HG02571 (cell line): ENCODE measurements at regions not wholly inside any gene's neighbourhood (a gene's known extent, or its start where the extent isn't known, plus 50 kb on each side); places are given as distances from the start of the nearest gene placed in this dataset.

Source experiments
- ATAC-seq: cut with Tn5 transposase; IDR thresholded peaks from one replicate; pipeline ENCODE4 v1.9.1; 2021; ENCODE audit warnings: mild to moderate bottlenecking, moderate library complexity; ENCODE audit not compliant: unreplicated experiment

DNA sequence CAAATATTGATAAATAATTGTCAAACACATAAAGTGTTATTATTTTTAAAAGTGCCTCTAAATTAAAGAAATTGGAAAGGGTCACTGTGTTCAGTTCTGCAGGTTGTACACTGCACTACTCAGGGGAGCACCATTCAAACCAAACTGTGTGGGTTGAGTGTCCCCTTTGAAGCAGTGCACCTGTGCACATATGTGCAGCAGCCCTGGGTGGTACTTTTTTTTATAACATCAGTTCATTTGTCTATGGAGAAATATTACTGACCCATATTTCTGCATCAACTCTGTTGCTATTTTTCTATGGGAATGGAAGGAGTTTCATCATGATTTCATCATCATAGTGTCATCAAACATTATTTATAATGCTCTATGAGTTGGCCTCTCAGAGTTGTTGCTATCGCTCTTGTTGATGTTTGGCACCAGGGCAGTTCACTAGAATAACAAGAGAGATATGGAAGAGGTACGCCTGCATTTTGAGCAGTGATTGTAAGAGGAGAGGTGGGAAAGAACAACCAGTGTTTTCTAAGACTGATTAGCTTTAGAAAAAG, 457.6 kb downstream of the TFAP2A start:
- no peak for ATAC-seq

DNA sequence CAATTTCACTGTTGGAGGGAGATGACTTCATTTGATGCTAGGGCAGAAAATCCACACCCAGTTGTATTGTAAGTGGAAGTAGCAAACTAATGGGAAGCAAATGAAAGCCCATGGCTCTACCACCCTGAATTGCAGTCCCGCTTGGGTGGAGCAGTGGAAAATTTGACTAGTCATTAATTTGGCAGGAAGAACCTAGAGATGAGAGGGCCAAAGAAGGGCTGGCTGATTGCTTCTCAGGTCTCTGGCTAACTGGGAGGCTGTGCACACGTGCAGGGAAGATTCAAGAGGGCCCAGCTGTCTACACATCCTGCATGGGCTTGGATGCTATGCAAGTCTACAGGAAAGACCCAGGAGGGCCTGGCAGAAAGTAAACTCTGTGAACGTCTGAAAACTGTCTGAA, 466.2 kb downstream of the TFAP2A start:
- no peak for ATAC-seq

DNA sequence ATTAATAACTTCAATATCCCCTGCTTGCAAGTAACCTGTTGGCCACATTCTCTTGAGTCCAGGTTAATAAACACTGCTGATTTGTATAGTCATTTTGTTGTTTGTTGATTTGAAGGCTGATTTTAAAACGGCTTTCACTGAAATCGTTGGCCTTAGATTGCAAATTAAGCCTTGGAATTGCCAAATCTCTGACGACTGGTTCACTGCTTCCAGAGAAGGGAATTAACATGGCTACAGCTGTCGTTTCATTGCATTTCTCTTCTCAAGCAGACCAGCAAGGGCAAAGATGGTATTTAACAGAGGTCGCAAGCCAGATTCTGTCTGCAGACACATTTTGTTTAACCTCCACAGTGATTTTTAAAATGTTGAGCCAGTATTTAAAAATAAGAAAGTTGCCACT, 470.9 kb downstream of the TFAP2A start:
- ATAC-seq: no peak

DNA sequence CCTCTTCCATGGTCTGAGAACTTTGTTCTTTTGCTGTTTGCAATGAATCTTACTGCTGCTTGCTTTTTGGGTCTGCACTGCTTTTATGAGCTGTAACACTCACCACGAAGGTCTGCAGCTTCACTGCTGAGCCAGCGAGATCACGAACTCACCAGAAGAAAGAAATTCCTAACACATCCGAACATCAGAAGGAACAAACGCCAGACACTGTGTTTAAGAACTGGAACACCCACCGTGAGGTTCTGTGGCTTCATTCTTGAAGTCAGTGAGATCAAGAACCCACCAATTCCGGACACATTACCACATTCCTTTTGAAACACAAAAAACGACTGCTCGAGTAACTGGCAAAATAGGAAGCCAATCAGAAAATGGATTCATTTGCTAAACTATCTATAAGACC, 471.8 kb downstream of the TFAP2A start:
- no peak for ATAC-seq

DNA sequence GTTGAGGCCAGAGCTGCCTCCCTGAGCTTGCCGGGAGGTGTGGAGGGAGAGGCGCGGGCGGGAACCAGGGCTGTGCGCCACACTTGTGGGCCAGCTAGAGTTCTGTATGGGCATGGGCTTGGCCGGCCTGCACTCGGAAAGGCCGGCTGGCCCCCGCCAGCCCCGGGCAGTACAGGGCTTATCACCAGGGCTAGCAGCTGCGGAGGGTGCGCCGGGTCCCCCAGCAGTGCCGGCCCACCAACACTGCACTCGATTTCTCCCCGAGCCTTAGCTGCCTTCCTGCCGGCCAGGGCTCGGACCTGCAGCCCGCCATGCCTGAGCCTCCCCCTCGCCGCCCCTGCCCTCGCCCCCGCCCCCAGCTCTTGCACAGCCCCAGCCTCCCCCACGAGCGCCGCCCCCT, 472.7 kb downstream of the TFAP2A start:
- ATAC-seq: no peak

DNA sequence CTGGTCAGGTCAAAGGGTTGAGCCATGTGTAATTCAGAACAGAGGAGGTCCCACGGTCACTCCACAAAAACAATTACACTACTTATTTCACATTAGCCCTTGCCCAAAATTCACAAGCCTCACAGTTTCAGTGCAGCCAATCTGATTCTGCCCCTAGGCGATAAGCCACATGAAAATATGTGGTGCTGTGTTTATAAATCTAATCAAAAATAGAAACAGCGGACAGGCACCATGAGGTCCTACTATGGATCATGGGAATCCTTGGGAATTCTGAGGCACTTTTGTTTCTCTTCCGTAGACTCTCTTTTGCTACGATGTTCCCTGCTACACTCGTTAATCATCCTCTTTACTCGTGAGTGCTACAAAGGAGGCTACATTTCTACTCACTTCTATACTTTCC, 476.1 kb downstream of the TFAP2A start:
- ATAC-seq: no peak

DNA sequence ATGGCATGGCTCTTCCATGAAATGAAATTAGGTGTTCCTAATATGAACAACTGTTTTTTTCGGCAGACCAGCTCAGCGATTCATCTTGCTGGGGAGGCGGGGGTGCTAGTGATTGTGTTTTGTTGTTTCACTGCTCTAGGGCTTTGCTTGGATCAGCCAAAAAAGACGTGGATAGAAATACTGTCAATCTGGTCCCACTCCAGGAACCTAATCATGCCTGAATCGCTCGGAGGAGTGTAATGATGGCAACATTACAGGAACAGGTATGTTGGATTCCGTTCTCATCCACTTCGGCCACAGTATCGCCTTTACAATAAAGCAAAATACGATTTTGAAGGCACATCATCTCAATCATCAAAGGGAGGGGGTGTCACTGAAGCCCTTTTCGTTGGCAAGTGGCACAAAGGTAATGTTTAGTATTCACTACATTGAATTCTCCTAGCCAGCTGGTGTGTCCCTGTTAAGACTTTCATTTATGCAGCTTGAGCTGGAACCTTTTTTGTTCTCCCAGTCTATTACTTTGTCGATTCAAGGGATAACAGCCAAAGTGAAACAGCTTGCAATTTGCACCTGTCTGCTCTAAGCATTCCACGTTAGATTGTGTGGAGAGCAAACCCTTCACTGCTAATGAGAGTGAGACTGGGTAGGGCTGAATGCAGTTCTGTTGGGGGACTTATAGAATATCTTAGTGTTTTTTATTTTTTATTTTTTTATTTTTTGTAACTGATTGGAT, 477.7 kb downstream of the TFAP2A start:
- no peak for ATAC-seq

DNA sequence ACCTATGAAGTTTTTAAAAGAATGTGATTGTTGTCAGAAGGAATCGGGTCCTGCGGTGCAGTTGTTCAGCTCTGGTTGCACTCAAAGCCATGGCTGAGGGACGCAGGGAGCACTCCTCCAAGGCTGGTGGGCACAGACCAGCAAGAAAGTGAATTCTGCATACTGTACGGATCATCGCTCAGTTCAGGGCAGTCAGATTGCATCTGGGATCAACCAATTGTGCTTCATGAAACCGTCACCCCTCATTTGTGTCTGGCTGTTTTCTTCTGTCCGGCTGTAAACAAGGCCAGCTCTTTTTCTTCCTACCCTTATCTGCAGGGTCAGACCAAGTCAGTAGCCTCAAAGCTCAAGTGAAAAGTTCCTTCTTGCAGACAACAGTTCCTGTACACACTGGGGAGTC, 478.3 kb downstream of the TFAP2A start:
- no peak for ATAC-seq

DNA sequence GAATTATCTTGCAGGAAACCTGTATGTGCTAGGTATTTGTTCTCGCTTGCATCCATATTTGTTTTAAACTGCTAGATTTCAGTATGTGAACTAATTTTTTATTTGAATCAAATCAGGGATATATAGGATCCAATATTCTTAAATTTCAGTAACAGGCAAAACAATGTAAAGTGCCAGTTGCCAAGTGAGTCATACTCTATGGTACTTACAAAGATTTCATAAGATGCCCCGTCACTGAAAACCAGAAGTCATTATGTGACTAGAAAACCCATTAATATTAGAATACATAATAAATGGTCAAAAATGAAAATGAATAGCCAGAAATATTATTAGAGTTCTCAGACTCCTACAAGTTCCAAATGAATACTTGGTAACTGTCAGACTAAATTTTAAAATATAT, 481.2 kb downstream of the TFAP2A start:
- ATAC-seq: no peak

DNA sequence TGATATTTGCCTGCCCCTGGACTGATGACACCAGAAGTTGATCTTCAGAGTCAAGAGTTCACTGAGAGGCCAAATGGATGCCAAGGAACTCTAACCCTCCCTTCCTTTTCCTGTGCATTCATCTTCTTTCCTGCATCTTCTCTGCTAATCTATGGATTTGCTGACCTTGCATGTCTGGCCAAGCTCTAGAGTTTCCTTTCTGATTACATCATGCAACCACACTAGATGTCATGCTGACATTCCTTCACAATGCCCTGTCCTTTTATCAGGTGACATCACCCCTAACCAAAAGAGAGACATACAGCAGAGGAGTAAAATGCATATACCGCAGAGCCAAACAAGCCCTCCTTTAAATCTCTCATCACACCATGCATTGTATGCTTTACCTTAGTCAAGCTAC, 487.6 kb downstream of the TFAP2A start:
- no peak for ATAC-seq

DNA sequence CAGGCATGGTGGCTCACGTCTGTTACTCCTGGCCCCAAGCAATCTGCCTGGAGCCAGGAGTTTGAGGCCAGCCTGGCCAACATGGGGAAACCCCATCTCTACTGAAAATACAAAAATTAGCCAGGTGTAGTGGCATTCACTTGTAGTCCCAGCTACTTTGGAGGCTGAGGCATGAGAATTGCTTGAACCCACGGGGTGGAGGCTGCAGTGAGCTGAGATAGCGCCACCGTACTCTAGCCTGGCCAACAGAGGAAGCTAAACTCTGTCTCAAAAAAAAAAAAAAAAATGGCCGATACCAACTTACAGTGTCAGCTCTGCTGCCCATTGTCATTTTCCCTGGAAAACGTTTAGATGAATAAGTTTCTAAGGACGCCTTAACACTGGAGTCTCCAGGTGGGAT, 489.9 kb downstream of the TFAP2A start:
- ATAC-seq: no peak

DNA sequence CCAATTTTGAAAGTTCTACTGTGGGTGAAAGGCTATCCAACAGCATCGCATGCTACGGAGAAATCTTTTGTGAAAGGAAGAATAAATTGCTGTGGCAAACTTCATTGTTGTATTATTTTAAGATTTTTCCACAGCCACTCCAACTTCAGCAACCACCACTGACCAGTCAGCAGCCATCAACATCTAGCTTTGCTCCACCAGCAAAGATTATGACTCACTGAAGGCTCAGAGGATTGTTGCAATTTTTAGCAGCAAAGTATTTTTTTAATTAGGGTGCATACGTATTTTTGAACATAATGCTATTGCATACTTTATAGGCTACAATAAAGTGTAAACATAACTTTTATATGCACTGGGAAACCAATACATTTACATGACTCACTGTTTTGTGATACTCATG, 493.5 kb downstream of the TFAP2A start:
- no peak for ATAC-seq

DNA sequence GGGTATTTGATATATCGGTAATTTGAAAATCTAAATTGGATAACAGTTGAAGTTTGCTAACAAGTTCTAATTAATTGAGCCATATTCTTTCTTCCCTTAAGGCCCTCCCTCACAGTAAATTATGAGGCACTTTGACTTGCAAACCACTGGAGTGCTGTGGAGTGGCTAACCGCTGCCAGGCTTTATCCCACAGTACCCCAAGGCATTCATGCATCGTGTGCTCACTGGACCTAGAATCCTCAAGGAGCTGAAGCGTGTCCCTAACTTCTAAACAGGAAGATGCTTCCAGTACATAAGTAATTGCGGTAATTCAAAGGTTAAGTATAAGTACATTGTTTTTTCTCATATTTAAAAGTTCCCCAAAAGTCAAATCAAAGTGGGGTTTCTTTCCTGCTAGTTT, 499.9 kb downstream of the TFAP2A start:
- no peak for ATAC-seq

DNA sequence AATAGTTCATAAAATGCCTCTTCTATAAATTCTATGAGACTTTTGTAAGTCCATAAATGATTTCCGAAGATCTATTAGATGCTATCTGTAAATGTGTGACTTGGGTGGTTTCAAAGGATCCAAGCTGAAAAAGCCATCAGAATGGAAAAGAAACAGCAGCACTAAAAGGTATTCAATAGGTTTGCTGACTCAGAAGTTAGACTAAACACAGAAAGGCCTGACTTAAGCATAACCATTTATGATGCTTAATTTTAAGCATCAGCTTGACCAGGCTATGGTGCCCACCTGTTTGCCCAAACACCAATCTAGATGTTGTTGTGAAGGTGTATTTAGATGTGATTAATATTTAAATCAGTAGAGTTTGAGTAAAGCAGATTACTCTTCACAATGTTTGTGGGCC, 513.5 kb downstream of the TFAP2A start:
- ATAC-seq: no peak

DNA sequence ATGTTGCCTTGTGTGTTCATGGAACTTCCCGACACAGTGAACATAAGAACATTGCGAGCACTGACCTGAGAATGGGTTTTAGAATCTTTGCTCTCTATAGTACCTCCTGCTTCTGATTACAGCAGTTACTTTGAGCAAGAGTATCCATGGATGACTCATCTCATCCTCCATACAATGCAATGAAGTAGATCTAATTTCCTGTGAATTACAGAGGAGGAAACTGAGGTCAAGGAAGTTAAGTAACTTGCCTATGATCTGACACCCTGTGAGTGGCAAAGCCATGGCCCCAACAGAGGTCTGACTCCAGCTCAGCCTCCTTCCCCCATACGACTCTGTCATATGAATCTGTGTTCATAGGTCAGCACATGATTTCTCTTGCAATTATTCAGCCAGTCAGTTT, 518.1 kb downstream of the TFAP2A start:
- ATAC-seq: no peak

DNA sequence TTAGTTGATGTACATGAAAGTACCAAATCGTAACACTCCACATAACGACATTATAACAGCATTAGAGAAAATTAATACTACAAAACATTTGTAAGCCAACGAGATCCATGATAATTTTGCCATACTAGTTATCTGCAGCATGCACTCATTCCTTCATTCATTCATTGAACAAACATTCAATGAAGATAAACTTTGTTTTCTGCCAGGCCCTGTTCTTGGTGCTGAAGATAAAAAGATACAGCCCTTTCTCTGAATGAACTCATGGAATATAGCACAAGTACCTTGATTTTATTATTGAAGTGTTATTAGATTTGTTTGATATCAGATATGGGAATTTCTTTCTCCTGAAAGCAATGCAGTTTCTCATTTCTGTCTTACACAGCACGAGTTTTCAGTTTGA, 524.0 kb downstream of the TFAP2A start:
- no peak for ATAC-seq

DNA sequence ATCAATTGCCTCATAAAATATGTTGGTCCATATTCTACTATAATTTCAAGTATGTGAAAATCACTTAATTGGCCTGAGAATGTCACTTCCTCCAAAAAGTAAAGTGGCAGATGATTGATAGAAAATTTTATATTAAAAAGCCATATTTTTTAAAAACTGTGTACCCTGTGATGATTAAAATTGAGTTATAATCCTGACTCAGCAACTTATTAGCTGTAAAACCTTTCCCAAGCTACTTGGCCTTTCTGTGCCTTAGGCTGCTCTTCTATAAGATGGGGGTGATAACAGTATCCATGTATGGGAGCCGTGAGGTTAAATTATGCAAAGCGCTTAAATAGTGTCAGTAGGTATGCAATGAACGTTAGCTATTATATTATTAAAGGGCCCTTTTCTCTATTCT, 524.4 kb downstream of the TFAP2A start:
- ATAC-seq: no peak

DNA sequence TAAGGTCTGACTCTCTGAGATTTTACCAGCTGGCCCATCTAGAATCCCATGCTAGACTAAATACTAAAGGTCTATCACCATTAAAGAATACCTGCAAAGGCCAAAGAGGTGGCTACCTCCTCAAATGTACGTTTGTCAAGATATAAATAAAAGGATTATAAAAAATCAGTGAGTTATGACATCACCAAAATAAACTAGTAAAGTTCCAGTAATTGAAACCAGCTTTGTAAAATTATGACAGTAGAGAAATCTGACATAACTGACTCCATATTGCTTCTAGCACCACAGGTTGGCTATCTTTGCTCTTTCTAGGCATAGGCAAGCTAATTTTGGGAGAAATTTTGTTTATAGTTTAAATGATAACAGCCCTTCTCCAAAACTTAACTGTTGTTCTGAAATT, 536.3 kb downstream of the TFAP2A start:
- no peak for ATAC-seq

DNA sequence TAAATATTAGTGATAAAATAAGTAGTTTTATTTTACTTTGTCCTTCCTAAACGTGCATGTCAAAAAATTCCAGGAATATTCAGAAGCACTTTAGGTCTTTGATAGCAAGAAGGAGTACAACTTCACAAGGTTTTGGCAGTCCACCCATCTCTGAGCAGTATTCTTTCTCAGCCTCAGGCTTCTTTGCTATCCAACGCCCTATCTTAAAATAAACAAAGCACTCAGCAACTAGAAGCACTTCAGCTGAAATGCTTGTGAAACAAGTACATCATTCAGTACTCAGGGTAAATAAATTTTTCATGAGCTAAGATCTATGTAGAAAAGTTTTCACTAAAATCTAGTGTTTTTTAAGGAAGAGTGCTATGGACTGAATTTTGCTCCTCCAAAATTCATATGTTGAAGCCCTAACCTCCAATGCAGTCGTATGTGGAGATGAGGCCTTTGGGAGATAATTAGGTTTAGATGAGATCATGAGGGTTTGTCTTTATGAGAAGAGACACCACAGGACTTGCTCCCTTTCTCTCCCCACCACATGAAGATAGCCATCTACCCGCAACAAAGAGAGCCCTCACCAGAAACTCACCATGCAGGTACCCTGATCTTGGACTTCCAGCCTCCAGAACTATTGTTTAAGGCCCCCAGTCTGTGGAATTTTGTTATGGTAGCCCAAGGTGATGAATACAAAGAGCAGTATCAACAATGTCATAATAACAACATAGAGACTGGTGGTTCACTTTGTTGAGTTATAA, 539.1 kb downstream of the TFAP2A start:
- ATAC-seq: no peak

DNA sequence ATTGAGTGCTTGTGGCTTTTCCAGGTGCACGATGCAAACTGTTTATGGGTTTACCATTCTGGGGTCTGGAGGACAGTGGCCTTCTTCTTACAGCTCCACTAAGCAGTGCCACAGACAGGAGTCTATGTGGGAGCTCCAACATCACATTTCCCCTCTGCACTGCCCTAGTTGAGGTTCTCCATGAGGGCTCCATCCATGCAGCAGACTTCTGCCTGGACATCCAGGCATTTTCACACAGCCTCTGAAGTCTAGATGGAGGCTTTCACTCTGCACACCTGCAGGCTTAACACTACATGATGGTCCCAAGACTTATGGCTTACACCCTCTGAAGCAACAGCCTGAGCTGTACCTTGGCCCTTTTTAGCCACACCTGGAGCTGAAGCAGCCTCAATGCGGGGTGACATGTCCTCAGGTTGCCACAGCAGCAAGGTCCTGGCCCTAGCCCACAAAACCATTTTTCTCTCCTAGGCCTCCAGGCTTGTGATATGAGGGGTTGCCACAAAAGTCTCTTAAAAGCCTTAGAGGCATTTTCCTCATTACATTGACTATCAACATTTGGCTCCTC, 552.2 kb downstream of the TFAP2A start:
- ATAC-seq: no peak

DNA sequence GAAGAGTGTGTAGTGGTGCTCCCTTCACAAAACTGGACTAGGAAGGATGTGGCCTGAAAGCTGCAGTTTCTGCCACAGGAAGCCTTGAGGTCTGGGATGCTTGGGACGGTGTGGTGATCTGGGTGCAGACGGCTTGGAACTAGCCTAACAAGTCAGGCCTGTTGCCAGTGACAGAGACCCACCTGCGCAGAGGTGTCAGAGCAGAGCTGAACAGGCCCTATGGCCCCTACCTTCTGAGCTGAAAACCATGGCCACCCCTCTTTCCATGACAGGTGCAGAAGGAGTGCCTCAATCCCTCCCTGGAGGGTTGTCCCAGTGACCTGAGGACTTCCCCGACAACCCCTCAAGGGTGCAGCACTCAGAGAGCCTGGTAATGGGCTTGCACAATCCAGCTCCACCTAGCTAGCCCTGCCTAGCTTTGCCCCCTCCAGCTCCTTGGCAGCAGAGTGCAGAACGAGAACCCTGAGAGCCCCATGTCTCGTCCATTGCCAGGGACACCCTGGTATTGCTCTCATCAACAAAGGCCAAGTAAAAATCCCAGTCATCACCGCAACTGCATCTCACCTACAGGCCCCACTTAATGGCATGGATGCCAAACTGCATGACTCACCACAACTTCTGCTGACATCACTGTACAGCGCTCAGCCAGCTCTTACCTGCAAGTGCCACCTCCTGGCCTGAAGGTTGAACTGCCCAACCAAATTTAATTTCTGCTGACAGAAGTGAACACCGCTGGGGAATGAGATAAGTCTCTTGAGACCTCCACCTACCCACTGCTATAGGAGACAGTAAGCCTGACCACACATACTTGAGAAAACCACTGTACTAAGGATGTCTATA, 563.1 kb downstream of the TFAP2A start:
- no peak for ATAC-seq
